Memory B cell (primary cell): ENCODE measurements at regions not wholly inside any gene's neighbourhood (a gene's known extent, or its start where the extent isn't known, plus 50 kb on each side); places are given as distances from the start of the nearest gene placed in this dataset.

ENCODE experiments used
- ATAC-seq: fragments of 150-1000 bp; cut with Tn5 transposase; 2 replicates; pipeline ENCODE4 v1.10.0; 2021; ENCODE audit warnings: low read depth, mild to moderate bottlenecking, moderate library complexity
- DNase-seq, 2 donors: peaks; one replicate each; pipeline ENCODE4 v3.0.0; 2022; ENCODE audit warnings: low spot score in 2 of 2
- H3K27ac Mint-ChIP-seq: one replicate; pipeline ENCODE4 v1.8.0; 2022; ENCODE audit warnings: mild to moderate bottlenecking, moderate library complexity, mixed read lengths
- H3K27me3 Mint-ChIP-seq: one replicate; pipeline ENCODE4 v1.8.0; 2022; ENCODE audit warnings: mixed read lengths
- H3K36me3 Mint-ChIP-seq: one replicate; pipeline ENCODE4 v1.8.0; 2022; ENCODE audit warnings: mild to moderate bottlenecking, mixed read lengths
- H3K4me1 Mint-ChIP-seq: one replicate; pipeline ENCODE4 v1.8.0; 2022; ENCODE audit warnings: mixed read lengths
- H3K4me3 Mint-ChIP-seq: one replicate; pipeline ENCODE4 v1.8.0; 2022; ENCODE audit warnings: mild to moderate bottlenecking, moderate library complexity, mixed read lengths
- H3K9me3 Mint-ChIP-seq: one replicate; pipeline ENCODE4 v1.8.0; 2022; ENCODE audit warnings: mixed read lengths

GRCh38 chr3:34851137-34851536, 788.2 kb upstream of the ARPP21 start:
- no peak overlapping the region for H3K4me3 Mint-ChIP-seq
- no peaks in the 10 kb centered on the region for H3K27me3 Mint-ChIP-seq
- H3K27ac Mint-ChIP-seq = no peak overlapping the region
- no peaks in the 10 kb centered on the region for H3K4me1 Mint-ChIP-seq
- H3K36me3 Mint-ChIP-seq = no peaks in the 10 kb centered on the region
- ATAC-seq = no peak
- peaks cover 1% of the 10 kb centered on the region for H3K9me3 Mint-ChIP-seq
- no peak for DNase-seq

- no peak for ATAC-seq
- H3K36me3 Mint-ChIP-seq = no peaks in the 10 kb centered on the region
- no peak overlapping the region for H3K27ac Mint-ChIP-seq
- H3K4me3 Mint-ChIP-seq = no peak overlapping the region
- no peaks in the 10 kb centered on the region for H3K27me3 Mint-ChIP-seq
- H3K4me1 Mint-ChIP-seq = no peaks in the 10 kb centered on the region
- H3K9me3 Mint-ChIP-seq = peaks cover 1% of the 10 kb centered on the region
- DNase-seq = no peak
Measured at GRCh38 chr3:34852844-34853439, 786.4 kb upstream of the ARPP21 start.

GRCh38 chr3:34856081-34856947, 783.0 kb upstream of the ARPP21 start:
- Mint-ChIP-seq H3K36me3 (no peaks in the 10 kb centered on the region), H3K4me1 (no peaks in the 10 kb centered on the region), H3K27ac (no peak overlapping the region), H3K9me3 (peaks cover 1% of the 10 kb centered on the region), H3K27me3 (no peaks in the 10 kb centered on the region), H3K4me3 (no peak overlapping the region)
- DNase-seq = no peak
- no peak for ATAC-seq

GRCh38 chr3:34858067-34858660, 781.2 kb upstream of the ARPP21 start:
- no peak overlapping the region for H3K27ac Mint-ChIP-seq
- H3K9me3 Mint-ChIP-seq = peaks cover 1% of the 10 kb centered on the region
- no peaks in the 10 kb centered on the region for H3K4me1 Mint-ChIP-seq
- DNase-seq = no peak
- no peaks in the 10 kb centered on the region for H3K36me3 Mint-ChIP-seq
- H3K4me3 Mint-ChIP-seq = no peak overlapping the region
- no peak for ATAC-seq
- no peaks in the 10 kb centered on the region for H3K27me3 Mint-ChIP-seq

- Mint-ChIP-seq H3K27me3 (no peaks in the 10 kb centered on the region), H3K9me3 (no peaks in the 10 kb centered on the region), H3K27ac (no peak overlapping the region), H3K4me3 (no peak overlapping the region), H3K4me1 (no peaks in the 10 kb centered on the region), H3K36me3 (no peaks in the 10 kb centered on the region)
- no peak for DNase-seq
- no peak for ATAC-seq
Measured at GRCh38 chr3:34859746-34860145, 779.6 kb upstream of the ARPP21 start.

- H3K27ac Mint-ChIP-seq = no peak overlapping the region
- DNase-seq = no peak
- H3K4me1 Mint-ChIP-seq = no peaks in the 10 kb centered on the region
- ATAC-seq = no peak
- H3K4me3 Mint-ChIP-seq = no peak overlapping the region
- no peaks in the 10 kb centered on the region for H3K9me3 Mint-ChIP-seq
- no peaks in the 10 kb centered on the region for H3K27me3 Mint-ChIP-seq
- H3K36me3 Mint-ChIP-seq = no peaks in the 10 kb centered on the region
Measured at GRCh38 chr3:34862456-34862855, 776.9 kb upstream of the ARPP21 start.

- no peak for ATAC-seq
- no peak overlapping the region for H3K27ac Mint-ChIP-seq
- no peaks in the 10 kb centered on the region for H3K27me3 Mint-ChIP-seq
- H3K36me3 Mint-ChIP-seq = no peaks in the 10 kb centered on the region
- H3K4me3 Mint-ChIP-seq = no peak overlapping the region
- H3K9me3 Mint-ChIP-seq = peaks cover 2% of the 10 kb centered on the region
- H3K4me1 Mint-ChIP-seq = no peaks in the 10 kb centered on the region
- no peak for DNase-seq
Measured at GRCh38 chr3:34863485-34863884, 775.8 kb upstream of the ARPP21 start.

- no peak for ATAC-seq
- no peak for DNase-seq
- Mint-ChIP-seq H3K9me3 (peaks cover 2% of the 10 kb centered on the region), H3K4me1 (no peaks in the 10 kb centered on the region), H3K36me3 (no peaks in the 10 kb centered on the region), H3K27me3 (no peaks in the 10 kb centered on the region), H3K27ac (no peak overlapping the region), H3K4me3 (no peak overlapping the region)
Measured at GRCh38 chr3:34864011-34864410, 775.3 kb upstream of the ARPP21 start.

- Mint-ChIP-seq H3K27me3 (no peaks in the 10 kb centered on the region), H3K27ac (no peak overlapping the region), H3K4me3 (no peak overlapping the region), H3K4me1 (no peaks in the 10 kb centered on the region), H3K9me3 (peaks cover 4% of the 10 kb centered on the region), H3K36me3 (no peaks in the 10 kb centered on the region)
- ATAC-seq = no peak
- no peak for DNase-seq
Measured at GRCh38 chr3:34865346-34865745, 774.0 kb upstream of the ARPP21 start.

GRCh38 chr3:34868935-34869334, 770.4 kb upstream of the ARPP21 start:
- no peak for DNase-seq
- H3K4me3 Mint-ChIP-seq = no peak overlapping the region
- H3K27me3 Mint-ChIP-seq = no peaks in the 10 kb centered on the region
- ATAC-seq = no peak
- no peaks in the 10 kb centered on the region for H3K4me1 Mint-ChIP-seq
- H3K36me3 Mint-ChIP-seq = no peaks in the 10 kb centered on the region
- H3K27ac Mint-ChIP-seq = no peak overlapping the region
- H3K9me3 Mint-ChIP-seq = peaks cover 4% of the 10 kb centered on the region

- H3K4me1 Mint-ChIP-seq = no peaks in the 10 kb centered on the region
- no peaks in the 10 kb centered on the region for H3K36me3 Mint-ChIP-seq
- ATAC-seq (no peak), DNase-seq (no peak)
- H3K27me3 Mint-ChIP-seq = no peaks in the 10 kb centered on the region
- H3K9me3 Mint-ChIP-seq = peaks cover 4% of the 10 kb centered on the region
- H3K4me3 Mint-ChIP-seq = no peak overlapping the region
- no peak overlapping the region for H3K27ac Mint-ChIP-seq
Measured at GRCh38 chr3:34869696-34870095, 769.6 kb upstream of the ARPP21 start.

- ATAC-seq = no peak
Measured at GRCh38 chr3:34872406-34872805, 766.9 kb upstream of the ARPP21 start.

GRCh38 chr3:34876997-34877396, 762.3 kb upstream of the ARPP21 start:
- DNase-seq (no peak), ATAC-seq (no peak)
- Mint-ChIP-seq H3K36me3 (no peaks in the 10 kb centered on the region), H3K4me1 (no peaks in the 10 kb centered on the region), H3K27ac (no peak overlapping the region), H3K27me3 (no peaks in the 10 kb centered on the region), H3K4me3 (no peak overlapping the region), H3K9me3 (no peaks in the 10 kb centered on the region)

More at GRCh38 chr3:34872406-34872805, 766.9 kb upstream of the ARPP21 start:
- DNase-seq = no peak
- H3K4me1 Mint-ChIP-seq = no peaks in the 10 kb centered on the region
- no peak overlapping the region for H3K4me3 Mint-ChIP-seq
- H3K27me3 Mint-ChIP-seq = no peaks in the 10 kb centered on the region
- H3K27ac Mint-ChIP-seq = no peak overlapping the region
- no peaks in the 10 kb centered on the region for H3K36me3 Mint-ChIP-seq
- peaks cover 4% of the 10 kb centered on the region for H3K9me3 Mint-ChIP-seq

- Mint-ChIP-seq H3K9me3 (no peaks in the 10 kb centered on the region), H3K36me3 (no peaks in the 10 kb centered on the region), H3K4me1 (no peaks in the 10 kb centered on the region), H3K27me3 (no peaks in the 10 kb centered on the region), H3K4me3 (no peak overlapping the region), H3K27ac (no peak overlapping the region)
- no peak for DNase-seq
- ATAC-seq = no peak
Measured at GRCh38 chr3:34878488-34878887, 760.8 kb upstream of the ARPP21 start.
